ENCODE measurements at regions not wholly inside any gene's neighbourhood (a gene's known extent, or its start where the extent isn't known, plus 50 kb on each side); places are given as distances from the start of the nearest gene placed in this dataset.

DNA sequence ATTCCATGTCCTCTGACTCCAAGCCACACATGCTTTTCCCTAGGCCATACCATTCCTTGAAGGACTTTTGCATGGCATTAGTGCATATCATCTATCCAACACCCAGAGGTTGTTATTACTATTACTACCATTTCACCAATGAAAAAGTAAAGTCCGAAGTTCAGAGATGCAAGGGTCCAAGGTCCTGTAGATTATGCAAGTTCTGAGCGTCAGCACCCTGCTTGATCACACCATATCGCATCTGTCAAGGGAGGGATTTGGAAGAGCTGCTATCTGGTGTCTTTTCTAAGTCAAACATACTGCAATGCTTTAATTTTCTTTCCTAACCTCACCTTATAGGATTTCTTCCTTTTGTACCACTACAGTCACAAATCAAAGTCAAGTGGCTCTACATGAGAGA, 214.7 kb upstream of the CADM1 start:
- TF ChIP-seq, protein P1, sequence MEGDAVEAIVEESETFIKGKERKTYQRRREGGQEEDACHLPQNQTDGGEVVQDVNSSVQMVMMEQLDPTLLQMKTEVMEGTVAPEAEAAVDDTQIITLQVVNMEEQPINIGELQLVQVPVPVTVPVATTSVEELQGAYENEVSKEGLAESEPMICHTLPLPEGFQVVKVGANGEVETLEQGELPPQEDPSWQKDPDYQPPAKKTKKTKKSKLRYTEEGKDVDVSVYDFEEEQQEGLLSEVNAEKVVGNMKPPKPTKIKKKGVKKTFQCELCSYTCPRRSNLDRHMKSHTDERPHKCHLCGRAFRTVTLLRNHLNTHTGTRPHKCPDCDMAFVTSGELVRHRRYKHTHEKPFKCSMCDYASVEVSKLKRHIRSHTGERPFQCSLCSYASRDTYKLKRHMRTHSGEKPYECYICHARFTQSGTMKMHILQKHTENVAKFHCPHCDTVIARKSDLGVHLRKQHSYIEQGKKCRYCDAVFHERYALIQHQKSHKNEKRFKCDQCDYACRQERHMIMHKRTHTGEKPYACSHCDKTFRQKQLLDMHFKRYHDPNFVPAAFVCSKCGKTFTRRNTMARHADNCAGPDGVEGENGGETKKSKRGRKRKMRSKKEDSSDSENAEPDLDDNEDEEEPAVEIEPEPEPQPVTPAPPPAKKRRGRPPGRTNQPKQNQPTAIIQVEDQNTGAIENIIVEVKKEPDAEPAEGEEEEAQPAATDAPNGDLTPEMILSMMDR (IDR thresholded peaks at IDR 0.05), result no peak
- TF ChIP-seq ZFX (IDR thresholded peaks at IDR 0.05; ENCODE audit: borderline replicate concordance), result no peak

Data from 22Rv1 (cell line).